Right lung (tissue), 2 donors: ENCODE measurements at regions not wholly inside any gene's neighbourhood (a gene's known extent, or its start where the extent isn't known, plus 50 kb on each side); places are given as distances from the start of the nearest gene placed in this dataset.
A peak's percentile ranks its signal among the peaks of the same experiment; 100 is the strongest.
"Not testable (repeated sequence)": the region's sequence is repeated elsewhere in the genome, so short reads cannot be mapped to it uniquely, and the experiment has no call there.

Experiments used
- DNase-seq, 2 donors: peaks; one replicate each; pipeline ENCODE4 v3.0.0-alpha.2; 2013

DNA sequence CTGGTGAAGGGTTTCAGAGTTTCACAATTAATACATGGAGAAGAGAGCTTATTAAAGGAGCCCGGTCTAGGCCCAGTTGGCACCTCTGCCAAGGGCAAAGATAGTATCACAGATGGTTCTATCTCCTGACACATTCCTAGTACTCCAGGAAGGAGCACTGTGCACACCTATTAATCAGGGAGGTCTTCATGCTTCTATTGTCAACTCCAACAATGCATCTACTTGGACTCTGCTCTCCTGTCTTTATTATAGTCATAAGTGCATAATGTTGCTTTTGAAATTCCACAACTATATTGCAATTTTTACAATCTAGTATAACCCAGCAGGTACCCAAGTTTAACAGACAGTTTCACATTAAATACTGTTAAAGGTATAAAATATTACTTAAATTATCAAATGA is 174.5 kb upstream of the TSC22D1 start:
- DNase-seq, result no peak

DNA sequence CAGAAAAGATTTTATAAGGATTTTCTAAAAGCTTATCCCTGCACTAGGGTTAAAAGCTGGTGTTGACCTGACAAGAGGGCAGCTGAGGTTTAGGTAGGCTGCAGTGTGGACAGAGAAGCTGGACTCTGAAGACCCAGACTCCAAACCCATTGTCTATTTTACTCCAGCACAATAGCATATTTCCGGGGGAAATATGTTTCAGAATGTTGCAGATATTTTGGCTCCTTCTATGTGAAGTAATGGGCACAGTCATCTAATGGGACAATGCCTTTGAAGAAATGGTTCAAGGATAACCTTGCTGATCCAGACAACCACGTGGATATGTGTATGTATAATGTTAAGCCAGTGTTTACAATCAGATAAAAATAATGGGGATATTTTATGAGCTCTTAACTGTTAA is 173.8 kb upstream of the TSC22D1 start:
- DNase-seq, result no peak

DNA sequence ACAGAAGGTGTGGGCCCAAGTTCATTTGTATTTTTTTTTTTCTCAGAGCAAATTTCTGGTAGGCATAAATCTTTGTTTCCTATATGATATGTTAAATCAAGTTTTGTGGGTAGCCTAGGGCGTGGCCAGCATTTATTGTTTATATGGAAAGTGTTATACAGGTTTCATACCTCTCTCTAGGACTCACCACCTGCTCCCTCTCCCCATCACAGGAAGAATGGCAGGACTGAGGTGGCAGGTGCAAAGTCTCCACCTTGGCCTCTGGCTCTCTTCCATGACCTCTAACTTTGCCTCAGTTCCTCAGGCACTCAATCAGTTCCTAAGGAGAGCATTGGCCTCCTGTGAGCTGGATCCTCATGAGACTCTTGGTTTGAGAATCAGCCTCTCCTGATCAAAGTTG is 172.3 kb upstream of the TSC22D1 start:
- no peak for DNase-seq

DNA sequence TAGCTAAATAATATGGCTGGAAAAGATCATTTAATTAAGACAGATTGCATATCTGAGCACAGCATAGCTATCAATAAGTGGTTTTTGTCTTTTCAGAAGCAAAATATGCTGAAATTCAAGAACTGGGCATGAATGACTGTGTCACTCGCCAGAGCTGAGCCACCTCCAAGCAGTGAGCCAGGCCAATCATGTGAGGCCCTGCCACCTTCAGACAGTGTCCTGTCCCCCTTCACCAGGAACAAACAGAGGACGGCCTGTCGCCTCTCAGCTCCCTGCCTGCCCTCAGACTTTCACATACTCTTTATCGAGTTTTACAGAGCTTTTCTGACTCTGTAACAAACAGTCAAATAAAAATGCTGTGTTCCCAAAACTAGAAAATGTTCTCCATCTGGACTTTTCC is 171.0 kb upstream of the TSC22D1 start:
- DNase-seq, result no peak

DNA sequence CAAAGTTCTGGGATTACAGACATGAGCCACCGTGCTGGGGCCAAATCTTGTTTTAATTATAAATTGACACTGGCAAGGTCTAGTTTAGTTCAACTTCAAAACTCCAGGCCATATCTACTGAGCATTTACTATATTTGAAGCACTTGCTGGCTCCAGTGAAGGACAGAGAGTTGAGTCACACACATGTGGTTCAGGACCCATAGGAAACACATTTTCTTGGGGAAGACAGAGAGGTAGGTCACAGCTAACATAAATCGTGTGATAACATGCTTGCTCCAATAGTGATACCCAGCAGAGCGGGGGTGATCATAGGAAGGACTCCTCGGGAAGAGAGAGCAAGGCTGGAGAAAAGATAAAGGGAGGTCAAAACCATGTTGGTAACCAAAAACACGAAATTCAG is 170.6 kb upstream of the TSC22D1 start:
- DNase-seq, result no peak

DNA sequence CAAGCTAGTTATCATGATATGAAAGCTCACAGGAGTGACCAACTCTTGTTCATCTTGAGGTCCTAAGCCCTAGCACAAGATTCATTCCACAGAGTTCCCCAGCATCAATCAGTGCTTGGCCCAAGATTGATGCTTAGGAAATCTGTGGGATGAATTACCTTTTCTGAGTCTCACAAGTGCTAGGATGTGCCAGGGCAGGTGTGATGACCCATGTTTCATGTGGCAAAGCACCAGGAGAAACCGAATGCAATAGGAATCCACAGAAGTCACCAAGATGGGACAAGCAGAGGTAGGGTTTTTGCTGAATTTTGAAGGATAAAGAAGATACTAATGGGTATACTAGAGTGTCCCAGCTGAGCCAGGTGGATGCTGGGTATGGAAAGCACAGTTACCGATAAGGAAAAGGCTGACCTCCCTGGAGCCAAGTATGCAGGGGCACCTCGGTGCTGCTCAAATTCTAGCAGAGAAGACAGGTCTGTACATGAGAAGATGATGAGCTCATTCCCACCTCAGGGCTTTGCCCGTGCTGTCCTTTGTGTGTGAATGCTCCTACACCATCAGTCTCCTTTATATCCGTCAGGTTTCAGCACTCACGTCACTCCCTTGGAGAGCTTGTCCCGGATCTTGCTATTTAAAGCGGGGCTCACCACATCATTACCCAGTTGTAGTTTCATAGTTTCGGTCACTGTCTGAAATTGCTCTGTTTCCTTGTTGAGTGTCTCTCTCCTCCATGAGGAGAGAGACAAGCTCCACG is 168.9 kb upstream of the TSC22D1 start:
- no peak for DNase-seq

DNA sequence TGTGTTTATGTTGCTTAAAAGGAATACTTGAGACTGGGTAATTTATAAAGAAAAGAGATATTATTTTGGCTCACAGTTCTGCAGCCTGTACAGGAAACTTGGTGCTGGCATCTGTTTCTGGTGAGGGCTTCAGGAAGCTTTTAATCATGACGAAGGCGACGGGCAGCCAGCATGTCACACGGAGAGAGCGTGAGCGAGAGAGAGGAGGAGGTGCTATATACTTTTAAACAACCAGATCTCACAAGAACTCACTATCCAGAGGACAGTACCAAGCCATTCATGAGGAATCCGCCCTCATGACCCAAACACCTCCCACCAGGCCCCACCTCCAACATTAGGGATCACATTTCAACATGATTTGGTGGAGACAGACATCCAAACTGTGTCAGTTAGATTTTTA is 163.4 kb upstream of the TSC22D1 start:
- no peak for DNase-seq

DNA sequence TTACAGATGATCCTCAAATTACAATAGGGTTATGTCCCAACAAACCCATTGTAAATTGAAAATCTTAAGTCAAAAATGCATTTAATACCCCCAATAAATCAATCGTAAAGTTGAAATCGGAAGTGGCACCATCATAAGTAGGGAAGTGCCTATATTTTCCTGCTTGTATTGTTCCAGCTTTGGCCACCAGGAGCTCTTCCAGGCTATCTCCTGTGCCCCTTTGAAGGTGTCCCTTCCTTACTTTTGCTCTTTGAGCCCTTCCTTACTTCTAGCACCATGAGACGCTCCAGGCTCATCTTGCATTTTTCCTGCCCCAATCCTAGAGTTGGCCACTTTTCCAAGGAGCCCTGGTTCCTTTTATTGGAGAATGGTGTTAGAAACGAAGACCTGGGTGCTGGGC is 163.0 kb upstream of the TSC22D1 start:
- no peak for DNase-seq

DNA sequence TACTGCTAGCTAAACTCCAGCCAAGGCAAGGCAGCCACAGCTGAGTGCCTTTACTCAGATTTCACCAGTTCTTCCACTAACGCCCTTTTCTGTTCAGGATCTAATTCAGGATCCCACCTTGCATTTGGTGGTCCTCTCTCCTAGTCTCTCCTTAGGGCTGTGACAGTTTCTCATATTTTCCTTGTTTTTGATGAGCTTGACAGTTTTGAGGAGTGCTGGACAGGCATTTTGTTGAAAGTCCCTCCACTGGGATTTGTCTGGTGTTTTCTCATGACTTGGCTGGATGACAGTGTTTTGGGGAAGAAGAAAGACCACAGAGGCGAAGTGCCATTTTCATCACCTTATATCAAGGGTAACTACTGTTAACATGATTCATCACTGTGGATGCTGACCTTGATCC is 162.3 kb upstream of the TSC22D1 start:
- DNase-seq, result no peak

DNA sequence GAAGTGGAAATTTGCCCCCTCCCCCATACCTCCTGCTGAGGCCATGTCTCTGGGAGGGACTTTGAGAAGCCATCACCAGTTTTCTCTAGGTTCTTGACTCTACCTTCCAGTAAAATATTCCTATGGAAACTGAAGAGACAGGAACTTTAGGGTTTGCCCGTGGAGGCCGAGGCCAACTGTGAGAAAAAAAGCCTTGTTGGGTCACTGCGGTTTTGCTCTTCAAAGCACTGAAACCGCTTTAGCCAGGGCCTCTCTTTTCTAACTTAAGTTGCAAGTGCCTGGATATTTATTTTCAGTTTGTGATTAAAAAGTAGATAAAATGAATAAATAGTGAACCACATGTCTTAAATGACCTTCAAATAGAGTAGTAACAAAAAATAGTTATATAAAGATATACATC is 159.7 kb upstream of the TSC22D1 start:
- no peak for DNase-seq

DNA sequence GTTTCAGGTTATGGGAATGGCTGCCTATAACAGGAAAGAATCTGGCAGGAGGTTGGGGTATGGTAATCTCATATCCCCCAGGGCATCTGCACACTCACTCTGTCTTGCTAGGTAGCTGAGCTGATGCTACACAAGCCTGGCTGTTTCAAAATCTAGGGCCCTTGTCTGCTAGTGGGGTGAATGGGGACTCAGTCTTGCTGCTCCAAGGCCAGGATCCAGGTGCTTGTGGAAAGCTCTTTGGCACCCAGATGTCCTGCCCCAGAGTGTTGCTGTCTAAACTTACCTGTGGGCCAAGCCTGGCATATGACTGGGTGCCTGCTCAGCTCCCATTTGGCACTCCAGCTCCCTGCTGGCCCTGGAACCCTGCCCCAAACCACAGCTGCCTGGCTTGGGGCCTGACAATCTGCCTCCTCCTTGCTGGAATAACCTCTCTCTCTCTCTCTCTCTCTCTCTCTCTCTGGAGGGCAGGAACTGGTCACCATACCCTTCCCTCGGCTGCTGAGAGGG is 158.1 kb upstream of the TSC22D1 start:
- DNase-seq, result no peak

DNA sequence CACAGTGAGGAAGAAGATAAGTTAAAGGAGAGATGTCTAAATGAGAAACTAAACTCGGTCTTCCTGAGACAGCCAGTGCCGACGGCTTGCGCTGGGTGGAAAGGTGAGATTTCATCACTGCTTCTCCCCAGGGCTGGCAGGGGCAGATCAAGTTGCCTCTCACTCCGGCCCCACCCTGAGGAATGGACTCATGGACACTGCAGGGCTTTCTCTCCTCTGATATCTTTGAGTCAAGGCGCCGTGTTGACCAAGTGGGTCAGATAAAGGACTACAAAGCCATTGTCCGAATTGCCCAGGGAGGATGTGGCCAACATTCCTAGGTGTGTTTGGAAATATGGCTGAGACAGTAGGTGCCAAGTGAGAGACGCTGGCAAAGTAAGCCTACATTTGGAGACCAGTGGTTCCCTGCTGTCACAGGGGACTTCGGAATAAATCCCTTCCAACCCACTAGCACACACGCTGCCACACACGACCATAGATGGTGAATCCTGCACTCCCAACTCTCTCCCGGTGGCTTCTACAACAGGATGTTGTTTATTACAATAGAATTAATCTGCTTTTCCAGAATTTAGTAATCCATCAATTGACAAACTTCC is 156.5 kb upstream of the TSC22D1 start:
- no peak for DNase-seq

DNA sequence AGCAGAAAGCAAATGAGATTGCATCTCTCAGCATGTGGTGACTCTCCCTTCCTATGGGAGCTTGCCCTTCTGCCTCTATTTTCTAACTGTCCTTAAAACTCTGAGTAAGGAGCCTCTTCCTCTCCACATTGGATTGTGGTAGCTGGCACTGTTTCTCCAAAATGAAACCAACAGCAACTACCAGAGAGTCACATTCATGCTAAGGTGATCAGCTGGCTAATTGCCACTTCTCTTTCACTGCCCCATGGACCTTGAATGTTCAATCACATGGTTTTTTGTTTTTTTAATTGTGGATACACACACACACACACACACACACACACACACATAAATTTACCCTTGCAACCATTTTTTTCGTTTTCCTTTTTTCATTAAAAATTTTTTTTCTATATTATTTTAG is 154.7 kb upstream of the TSC22D1 start:
- DNase-seq, result no peak

DNA sequence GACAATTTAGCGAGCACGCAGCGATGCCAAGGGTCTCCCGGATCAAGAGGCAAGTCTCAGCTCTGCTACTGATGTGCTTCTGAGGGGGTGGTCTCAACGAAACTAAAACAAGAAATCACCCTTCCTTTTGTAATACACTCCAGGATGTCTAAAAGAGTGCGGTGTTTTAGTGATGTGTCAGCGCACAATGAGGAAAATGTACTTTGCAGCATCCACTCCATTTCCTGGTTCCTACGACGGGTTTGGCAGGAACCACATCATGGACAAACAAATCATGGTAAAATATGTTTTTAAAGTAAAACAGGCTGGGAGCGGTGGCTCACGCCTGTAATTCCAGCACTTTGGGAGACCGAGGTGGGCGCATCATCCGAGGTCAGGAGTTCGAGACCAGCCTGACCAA is 154.0 kb upstream of the TSC22D1 start:
- DNase-seq, result no peak

DNA sequence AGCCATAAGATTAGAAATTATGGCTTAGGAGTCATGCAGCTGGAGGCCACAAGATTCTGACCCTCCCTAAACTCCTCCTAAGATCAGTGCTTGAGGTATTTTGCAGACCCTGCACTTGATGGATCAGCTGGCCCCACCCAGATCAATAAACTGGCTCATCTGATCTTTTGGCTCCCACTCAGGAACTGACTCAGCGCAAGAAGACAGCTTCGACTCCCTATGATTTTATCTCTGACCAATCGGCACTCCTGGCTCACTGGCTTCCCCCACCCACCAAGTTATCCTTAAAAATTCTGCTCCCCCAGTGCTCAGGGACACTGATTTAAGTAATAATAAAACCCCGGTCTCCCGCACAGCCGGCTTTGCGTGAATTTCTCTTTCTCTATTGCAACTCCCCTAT is 151.5 kb upstream of the TSC22D1 start:
- DNase-seq, result not testable (repeated sequence)

DNA sequence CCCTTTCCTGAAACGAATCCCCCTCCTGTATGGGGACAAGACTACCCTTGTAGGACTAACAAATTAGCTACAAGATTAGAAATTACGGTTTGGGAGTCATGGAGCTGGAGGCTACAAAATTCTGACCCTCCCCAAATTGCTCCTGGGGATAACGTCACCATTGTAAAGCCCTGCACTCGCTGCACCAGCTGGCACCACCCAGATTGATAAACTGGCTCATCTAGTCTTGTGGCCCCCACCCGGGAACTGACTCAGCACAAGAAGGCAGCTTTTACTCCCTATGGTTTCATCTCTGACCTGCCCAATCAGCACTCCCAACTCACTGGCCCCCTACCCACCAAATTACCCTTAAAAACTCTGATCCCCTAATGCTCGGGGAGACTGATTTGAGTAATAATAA is 150.6 kb upstream of the TSC22D1 start:
- no peak for DNase-seq

DNA sequence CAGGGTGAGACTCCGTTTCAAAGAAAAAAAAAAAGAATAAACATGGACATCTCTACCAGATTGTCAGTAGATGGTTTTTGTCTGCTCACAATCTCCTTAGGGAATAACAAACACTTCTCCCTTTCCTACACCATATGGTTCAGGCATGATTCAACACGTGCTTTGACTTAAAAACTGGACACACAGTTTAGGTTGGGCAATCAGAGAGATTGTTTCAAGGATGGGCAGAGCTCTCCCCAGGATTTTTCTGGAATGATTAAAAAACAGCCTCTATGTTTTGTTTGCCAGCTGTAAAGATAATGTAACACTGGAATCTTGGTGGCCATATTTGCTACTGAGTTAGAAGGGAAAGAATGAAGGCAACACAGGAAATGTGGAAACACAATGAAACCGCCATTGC is 150.1 kb upstream of the TSC22D1 start:
- DNase-seq, result no peak

DNA sequence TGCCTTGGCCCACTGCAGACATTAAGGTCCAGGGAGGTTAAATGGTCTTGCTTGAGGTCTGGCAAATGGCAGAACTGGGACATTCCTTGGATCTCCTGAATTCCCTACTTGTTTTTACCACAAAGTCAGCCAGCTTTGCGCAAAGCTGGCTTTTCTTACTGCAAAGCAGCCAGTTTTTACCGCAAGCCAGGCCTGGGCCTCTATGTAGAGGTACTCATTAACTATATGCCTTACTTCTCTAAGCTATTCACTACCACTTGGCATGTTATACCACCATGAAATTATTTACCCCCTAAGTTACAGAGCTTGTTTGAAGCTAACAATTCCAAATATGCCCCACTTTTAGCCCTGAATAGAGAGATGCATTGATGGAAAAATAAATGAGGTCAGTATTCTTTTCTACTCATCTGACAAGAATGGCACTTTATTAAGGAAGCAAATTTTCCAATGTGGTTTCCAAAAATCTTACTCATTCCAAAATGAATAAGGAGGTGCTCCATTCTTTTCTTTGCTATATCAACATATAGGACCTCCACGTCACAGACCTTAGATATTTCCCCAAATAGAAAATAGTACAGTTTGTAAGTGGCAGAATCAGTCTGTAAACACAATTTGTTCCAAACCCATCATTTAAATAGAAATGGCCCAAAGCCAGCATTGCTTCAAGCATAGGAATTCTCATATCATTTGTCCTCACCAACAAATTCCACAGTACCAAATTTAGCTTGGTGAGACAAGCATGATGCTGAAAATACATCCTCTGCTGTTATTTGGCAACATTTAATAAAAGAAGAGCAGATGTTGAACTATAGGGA is 143.9 kb upstream of the TSC22D1 start:
- DNase-seq, result peak in 1 of 2 donors; percentile 11

DNA sequence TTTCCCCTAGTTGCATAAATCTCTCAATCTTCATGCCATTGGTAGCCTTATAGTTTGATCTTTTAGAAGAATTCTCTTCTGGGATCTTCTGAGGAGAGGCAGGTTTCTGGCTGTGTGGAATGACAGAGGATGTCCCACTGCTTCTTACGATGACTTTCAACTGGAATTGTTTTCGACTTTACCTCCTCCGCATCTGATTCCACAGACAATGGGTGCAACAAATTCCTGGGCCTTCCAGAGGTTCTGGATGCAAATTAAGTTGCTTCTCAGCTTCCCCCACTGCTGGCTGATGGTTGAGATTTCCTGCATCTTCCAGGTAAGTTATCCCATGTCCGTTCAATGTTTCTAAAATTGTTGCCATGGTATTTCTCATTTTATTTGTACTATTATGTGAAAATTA is 142.3 kb upstream of the TSC22D1 start:
- DNase-seq, result no peak

DNA sequence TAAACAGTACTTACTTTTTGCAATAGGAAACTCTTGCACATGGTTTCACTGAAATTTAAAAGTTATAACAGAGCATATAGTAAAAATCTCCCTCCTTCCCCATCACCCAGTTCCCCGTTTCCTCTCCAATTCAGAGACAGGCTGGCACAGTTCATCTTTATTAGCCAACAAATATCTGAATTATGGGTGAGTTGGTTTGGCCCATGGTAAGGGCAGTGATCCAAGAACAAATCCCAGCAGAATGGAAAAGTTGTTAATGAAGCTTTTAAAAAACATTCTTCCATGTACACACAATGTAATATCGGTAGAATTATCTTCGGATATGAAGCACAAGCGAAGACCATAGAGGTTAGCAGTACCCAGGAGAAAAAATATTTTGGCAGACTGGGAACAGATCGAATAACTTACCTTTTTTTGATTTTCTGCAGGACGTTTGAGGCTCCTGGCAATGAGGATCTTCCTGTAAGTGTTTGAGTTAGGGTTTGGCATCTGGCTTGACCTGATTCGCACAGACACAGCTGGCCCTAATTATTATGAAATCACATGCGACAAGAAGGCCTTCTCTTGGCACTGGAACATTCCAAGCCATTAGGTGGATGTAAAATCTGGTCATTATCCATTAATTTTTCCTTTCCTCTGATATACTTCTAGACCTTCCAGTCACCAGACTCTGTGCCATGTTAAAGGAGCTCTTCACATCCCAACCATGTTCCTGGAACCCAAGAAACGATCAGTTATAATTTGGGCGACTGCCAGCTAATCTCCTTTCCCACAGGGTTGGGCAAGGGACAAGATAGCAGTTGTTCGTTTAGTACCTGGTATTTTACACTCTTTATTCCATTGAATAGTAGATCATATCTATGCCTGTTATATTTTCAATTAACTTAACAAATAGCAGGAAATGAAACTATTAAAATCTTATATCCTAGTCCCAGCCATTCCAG is 139.4 kb upstream of the TSC22D1 start:
- DNase-seq, result no peak

DNA sequence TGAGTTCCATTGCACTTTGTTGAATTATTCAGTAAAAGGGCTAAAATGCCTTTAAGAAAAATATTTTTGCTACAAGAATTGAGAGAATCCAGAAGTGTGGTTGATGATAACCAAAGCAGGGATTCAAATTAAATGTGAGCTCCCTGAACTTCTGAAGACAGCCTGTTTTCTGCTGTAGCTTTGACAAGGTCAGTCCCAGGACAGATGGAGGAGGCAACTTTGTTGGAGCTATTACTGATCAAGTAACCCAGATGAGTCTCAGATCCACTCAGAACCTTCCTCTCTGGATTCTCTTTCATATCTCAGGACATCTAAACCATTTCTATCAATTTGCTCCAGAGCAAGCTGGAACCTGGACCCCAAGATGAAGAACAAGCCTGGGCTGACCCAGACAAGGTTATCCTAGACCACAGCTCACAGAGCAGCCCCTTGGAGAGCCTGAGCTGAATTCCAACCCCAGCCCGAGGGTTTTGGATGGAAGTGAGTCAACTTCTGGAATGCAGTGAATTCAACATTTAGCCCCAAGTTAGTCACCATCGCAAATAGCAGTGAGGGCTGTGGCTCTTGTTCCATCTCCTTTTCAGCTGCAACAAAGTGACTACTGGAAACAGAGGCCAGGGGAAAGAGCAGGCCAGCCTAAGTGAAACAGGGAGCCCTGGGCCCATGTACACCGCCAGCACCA is 137.8 kb upstream of the TSC22D1 start:
- no peak for DNase-seq
